ENCODE measurements at regions not wholly inside any gene's neighbourhood (a gene's known extent, or its start where the extent isn't known, plus 50 kb on each side); places are given as distances from the start of the nearest gene placed in this dataset.

GRCh38 chr6:147087641-147088040, 116.6 kb upstream of the STXBP5 start:
- DNase-seq: no peak

DNA sequence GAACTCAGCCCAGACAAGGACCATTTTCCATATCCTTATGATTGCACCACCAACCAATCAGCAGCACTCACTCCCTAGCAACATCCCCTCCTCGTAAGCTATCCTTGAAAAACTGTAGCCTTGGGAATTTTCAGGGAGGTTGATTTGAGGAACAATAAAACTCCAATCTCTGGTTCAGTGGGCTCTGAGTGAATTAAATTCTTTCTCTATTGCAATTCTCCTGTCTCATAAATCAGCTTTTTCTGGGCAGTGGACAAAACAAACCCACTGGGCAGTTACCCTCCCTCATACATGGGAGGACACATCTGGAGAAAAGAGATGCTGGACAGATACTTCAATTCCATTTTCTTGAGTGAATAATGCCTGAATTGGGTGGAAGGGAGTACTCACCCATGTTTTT, 115.4 kb upstream of the STXBP5 start:
- DNase-seq: no peak

DNA sequence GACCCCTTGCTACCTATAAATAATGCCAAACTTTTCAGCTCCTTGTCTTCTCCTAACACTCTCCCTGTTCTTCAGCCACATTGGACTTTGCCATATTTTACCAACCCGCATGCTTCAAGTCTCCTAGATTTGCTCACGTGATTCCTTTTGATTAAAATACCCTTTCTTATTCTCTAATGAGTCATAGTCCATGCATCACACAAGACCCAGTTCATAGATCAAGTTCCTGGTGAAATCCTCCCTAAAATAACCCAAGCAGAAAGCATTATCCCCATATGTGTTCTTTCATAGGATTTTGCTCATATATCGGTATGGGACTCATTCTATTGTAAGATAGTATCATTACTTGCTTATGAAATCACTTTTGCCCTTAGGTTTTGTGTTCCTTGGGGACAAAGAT, 108.9 kb upstream of the STXBP5 start:
- DNase-seq: no peak

DNA sequence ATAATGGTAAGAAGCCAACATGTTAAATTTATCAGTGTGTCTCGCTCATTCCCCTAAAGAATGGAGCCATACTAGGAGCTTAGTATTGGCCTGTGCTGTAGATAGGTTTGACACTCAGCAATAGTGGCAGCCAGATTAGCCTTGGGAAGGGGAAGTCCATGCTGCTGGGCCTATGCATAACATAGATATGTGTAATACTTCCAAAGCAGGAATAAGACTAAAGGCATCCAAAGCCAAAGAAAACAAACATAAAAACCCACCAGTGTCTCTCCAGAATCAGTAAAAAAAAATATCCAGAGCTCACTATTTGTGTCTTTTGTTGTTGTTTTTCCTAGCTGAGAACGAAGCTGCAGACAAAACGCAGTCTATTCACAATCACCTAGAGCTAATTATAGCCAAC, 104.2 kb upstream of the STXBP5 start:
- DNase-seq: no peak

GRCh38 chr6:147103007-147103406, 101.2 kb upstream of the STXBP5 start:
- no peak for DNase-seq

DNA sequence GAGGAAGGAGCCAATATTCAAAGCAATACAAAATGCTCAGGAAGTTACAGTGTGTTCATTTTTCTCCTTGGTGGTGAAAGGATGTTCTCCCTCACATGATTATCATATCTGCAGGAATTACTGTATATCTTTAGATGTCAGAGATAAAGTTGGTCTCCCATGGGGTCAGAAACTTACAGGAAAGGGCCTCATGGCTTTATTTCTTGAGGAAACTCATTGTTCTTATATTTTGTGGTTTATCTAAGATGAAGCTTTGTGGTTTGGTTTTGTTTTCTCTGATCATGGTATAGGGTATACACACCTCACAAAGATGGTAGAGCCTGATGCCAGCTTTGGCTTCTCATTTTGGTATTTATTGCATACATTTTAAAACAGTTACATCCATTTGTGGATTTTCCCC, 100.5 kb upstream of the STXBP5 start:
- no peak for DNase-seq

- DNase-seq: no peak
Measured at GRCh38 chr6:147105786-147106185, 98.4 kb upstream of the STXBP5 start.

GRCh38 chr6:147106759-147107401, 97.3 kb upstream of the STXBP5 start:
- no peak for DNase-seq

DNA sequence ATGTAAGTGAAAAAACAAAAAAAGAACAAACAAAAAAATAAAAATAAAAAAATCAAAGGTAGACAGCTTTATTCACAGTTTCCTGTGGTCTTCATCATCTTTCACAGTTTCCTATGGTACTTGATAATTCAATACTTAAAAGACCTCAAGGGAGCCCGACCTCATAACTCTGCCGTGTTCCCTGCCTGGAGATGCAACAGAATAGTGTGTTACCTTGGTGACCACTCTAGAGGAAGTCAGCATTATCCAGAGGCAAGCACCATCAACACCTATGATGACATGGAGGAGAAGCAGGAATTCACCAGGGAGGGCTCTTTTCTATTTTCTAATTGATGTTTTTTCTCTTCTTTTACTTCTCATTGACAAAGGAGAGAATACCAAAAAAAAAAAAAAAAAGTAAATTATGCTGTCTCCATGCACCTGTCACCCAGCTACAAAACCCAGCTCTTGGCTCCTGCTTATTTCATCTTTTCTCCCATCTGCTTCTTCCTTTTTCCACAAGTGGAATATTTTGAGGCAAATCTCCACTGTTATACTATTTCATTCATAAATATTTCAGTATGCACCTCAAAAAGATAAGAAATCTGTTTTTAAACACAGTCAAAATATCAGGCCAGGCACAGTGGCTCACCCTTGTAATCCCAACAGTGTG, 95.8 kb upstream of the STXBP5 start:
- DNase-seq: no peak

DNA sequence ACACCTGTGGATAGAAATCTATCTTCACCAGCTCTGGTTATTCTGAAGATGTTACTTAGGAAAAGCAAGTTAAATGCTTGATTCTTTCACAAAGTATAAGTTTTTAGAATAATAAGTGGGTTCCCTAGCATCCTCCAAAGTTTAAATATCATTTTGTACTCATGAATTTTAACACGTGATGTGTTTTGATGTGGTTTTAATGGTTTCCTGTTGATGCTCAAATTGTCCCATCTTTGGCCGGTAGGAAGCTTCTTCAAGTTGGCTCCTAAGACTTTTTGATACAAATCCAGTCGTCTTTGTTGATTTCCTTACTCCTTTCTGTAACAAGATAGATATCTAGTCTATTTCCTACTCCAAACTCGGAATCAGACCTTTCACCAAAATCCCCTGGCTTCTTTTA, 94.5 kb upstream of the STXBP5 start:
- DNase-seq: no peak

DNA sequence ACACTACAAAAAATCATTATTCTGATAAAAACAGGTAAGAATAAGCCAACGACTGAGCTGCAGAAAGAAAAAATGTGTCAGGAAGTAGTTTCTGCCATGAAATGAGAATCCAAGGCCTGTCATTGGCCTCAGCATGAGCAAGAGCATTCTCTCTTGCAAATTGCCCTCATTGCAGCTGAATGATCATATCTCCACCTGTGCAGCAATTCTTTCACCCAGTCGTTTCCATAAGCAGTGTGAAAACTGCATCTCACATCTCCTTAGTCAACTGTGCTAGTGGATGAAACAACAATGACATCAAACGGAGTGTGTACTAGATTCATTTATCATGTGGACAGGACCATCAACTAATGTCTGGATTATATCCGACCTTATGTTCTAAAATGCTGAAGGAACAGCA, 88.2 kb upstream of the STXBP5 start:
- no peak for DNase-seq

DNA sequence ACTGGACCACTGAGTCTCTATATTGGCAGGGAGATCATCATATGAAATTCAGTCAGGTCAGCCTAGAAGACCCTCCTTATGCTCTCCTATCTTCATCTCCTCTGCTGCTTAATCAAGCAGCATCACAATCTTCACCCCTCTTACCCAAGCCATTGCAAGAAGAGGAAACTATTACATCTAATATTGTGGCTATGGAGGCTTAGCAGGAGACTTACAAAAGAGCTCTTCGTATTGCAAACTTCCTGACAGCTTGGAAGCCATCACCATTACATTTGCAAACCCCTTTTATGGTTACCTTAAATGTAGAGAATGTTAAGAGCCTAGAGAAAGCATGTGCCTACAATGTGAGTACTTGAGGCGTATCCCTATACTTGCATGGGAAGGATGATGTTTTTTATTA, 87.2 kb upstream of the STXBP5 start:
- no peak for DNase-seq

DNA sequence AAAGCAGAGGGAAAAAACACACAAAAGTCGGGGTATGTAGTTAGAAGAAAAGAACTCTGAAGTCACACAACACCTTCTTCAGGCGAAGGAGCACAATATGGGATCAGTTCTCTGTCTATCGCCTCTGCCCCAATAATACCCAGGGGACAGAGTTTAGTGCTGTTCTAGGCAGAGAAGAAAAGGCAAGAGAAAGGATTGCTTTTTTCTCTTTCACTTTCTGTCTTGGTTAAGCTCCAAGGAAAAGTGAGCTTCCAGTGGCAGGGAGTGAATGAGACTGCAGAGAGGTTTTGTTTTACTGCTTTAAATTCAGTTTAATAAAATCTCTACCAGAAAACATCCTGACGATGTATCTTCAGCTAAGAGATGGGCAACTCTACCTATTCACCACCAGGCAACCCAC, 86.6 kb upstream of the STXBP5 start:
- no peak for DNase-seq

DNA sequence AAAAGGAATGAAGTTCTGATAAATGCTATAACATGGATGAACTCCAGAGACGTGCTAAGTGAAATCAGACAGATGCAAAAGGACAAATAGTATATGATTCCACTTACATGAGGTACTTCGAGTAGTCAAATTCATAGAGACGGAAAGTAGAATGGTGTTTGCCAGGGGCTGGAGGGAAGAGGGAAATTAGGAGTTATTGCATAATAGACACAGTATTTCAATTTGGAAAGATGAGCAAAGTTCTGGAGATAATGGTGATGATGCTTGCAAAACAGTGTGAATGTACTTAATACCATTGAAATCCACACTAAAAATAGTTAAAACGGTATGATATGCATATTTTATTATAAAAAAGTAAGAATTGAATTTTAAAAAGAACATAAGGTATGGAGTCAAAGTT, 84.9 kb upstream of the STXBP5 start:
- no peak for DNase-seq

DNA sequence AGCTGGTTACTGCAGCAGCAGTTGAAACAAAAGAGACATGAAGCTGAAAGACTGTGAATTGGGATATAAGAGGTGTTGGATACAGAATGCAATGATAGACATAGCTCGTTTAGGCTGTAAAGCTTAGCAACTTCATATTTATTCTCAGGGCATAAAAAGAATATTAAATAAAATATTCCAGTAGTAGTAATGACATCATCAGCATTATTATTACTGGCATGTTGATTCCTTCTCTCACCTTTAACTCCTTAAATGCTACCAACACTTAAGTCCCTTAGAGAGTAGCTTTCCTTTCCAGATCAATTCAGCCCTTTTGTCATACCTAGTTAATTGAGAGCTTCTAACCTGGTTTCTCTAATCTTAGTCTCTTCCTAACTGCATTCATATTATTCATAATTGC, 81.4 kb upstream of the STXBP5 start:
- no peak for DNase-seq

DNA sequence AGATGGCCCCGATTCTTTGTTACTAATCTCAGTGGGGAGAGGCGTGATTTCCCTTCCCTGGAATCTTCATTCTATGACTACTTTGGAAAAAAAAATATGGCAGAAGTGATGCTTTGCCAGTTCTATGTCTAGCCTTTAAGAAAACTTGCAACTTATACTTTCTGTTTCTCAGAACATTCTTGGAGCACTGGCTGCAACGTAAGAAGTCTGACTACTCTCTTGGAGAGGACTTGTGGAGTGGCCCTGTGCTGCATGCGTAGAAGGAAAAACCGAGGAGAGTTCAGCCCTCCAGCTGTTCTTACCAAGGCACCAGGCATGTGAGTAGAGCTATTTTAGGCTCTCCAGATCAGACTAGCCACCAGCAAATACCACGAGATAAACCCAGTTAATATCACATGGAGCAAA, 77.6 kb upstream of the STXBP5 start:
- DNase-seq: no peak

- no peak for DNase-seq
Measured at GRCh38 chr6:147127587-147127986, 76.6 kb upstream of the STXBP5 start.

- DNase-seq: no peak
Measured at GRCh38 chr6:147128056-147128455, 76.2 kb upstream of the STXBP5 start.

DNA sequence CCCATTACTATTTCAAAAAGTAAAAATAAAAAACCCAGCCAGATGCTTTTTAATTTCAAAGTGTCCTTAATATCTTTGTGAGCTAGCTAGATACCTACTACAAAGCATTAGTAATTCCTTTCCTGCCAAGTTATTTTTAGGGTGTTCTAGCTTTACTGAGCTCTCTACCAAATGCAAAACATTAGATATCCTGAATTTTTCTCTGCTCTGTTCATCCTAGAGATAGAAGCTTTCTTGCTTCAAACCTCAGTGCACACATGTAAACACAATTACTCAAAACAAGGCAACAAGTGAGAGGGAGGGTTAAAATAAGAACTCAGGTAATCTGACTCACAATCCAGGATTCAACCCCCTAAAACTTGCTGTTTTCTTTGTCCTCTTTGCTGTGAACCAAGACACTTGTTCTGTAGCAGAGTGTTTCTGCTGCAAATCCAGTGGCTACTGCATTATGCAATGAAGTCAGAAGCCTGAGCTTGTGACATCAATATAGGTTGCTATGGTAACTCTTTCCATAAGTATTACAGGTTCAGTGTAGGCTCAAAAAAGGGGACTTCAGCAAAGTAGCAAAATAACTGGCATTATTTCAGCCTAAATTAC, 72.6 kb upstream of the STXBP5 start:
- DNase-seq: no peak

DNA sequence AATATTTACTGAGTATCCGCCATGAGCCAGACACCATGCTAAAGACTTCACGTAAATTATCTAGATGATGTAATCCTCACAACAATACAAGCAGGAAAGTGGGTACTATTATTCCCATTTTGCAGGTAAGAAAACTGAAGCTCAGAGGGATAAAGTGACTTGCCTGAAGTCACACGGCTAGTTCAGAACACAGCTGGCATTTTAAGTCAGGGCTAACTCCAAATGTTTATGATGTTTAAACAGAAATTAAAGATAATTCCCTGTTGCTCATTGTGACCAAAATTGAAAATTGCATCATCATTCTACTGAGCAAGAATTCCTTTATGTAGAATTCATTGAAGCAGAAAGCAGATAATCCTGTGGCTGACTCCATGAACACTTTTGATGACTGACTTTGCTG, 71.3 kb upstream of the STXBP5 start:
- no peak for DNase-seq

GRCh38 chr6:147133669-147134068, 70.5 kb upstream of the STXBP5 start:
- no peak for DNase-seq

- no peak for DNase-seq
Measured at GRCh38 chr6:147135211-147135681, 69.0 kb upstream of the STXBP5 start.

- no peak for DNase-seq
Measured at GRCh38 chr6:147136057-147136456, 68.2 kb upstream of the STXBP5 start.

DNA sequence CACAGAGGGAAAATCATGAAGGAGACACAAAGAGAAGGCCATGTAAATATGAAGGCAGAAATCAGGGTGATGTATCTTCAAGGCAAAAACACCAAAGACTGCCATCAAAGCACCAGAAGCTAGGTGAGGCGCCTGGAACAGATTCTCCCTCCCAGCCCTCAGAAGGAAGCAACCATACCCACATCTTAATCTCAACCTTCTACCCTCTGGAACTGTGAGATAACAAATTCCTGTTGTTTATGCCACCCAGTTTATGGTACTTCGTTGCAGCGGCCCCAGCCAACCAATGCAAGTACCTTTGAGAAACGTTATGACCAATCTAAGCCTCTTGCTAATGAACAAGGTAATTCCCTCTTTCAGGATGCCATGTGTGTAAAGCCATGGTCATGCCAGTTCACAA, 66.2 kb upstream of the STXBP5 start:
- DNase-seq: no peak

DNA sequence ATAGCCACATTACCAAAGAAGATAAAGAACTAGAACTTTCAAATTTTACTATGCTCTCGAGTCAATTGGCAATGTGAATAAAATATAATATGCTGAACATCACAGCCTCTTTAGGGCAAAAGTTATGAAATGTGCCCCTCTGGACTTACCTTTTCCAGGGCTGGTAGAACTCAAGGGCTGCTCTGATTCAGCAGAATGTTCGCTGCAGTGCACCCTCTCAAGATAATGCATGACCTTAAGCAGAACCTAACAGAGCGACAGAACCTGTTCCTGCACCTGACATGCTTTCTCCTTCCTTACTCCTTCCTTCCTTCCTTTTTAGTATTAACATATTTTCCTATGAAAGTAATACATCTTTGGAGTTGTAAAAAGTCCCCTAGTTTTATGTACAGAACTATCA, 65.4 kb upstream of the STXBP5 start:
- DNase-seq: no peak

Measured in NCI-H187 (cell line).